Panc1 (cell line): ENCODE measurements at regions not wholly inside any gene's neighbourhood (a gene's known extent, or its start where the extent isn't known, plus 50 kb on each side); places are given as distances from the start of the nearest gene placed in this dataset.

Experiments
- ATAC-seq: fragments of 200-7000 bp; cut with Tn5 transposase; 2 replicates; pipeline ENCODE4 v1.9.1; 2020; ENCODE audit warnings: mild to moderate bottlenecking, moderate library complexity
- BruUV-seq: library from RNA; stranded (reverse); fragments of 400-500 nt; replicated peaks from 2 replicates; lab custom pipeline; 2021; lab: Mats Ljungman, UMichigan
- CTCF ChIA-PET: fragments of 300-600 bp; sonication (Branson Sonifier 250); formaldehyde crosslinking; loops from one replicate; lab custom pipeline; 2022; ENCODE audit warnings: antibody characterized with exemption; lab: Charles Lee
- POLR2A ChIA-PET: fragments of 300-600 bp; sonication (Branson Sonifier 250); formaldehyde crosslinking; loops from one replicate; lab custom pipeline; 2022; ENCODE audit warnings: antibody characterized with exemption; lab: Charles Lee
- DNase-seq: peaks from one replicate; pipeline ENCODE4 v3.0.0-alpha.2; 2010; ENCODE audit warnings: low read depth, low spot score
- H3K27ac ChIP-seq: 2 replicates; pipeline ENCODE4 v1.5.1; 2011; ENCODE audit warnings: mild to moderate bottlenecking, low read length, inconsistent platforms
- H3K27me3 ChIP-seq: fragments of 200-500 bp; sonication (Bioruptor generic); 2 replicates; pipeline ENCODE4 v1.6.0; 2014; ENCODE audit warnings: low read length, inconsistent platforms; ENCODE audit not compliant: control insufficient read depth, insufficient read depth
- H3K36me3 ChIP-seq: fragments of 200-500 bp; sonication (Bioruptor generic); 2 replicates; pipeline ENCODE4 v1.5.1; 2014; ENCODE audit warnings: inconsistent platforms, mild to moderate bottlenecking, low read length, moderate library complexity; ENCODE audit not compliant: control insufficient read depth, insufficient read depth
- H3K4me1 ChIP-seq: 2 replicates; pipeline ENCODE4 v1.5.1; 2011; ENCODE audit warnings: inconsistent platforms, mild to moderate bottlenecking, low read length, moderate library complexity; ENCODE audit not compliant: control insufficient read depth, insufficient read depth
- H3K4me3 ChIP-seq, 2 experiments: 2 replicates each; pipeline ENCODE4 v1.5.1; 2011 to 2012; ENCODE audit warnings: low read depth in 2 of 2, low read length in 2 of 2, mild to moderate bottlenecking in 2 of 2, inconsistent platforms in 1 of 2, moderate library complexity in 1 of 2
- H3K9me3 ChIP-seq: fragments of 200-500 bp; sonication (Bioruptor generic); 2 replicates; pipeline ENCODE4 v1.5.1; 2014; ENCODE audit warnings: low read depth, mild to moderate bottlenecking, inconsistent platforms, low read length, moderate library complexity; ENCODE audit not compliant: control insufficient read depth, insufficient read depth
- POLR2AphosphoS5 ChIP-seq: IDR thresholded peaks from 2 replicates; pipeline ENCODE4 v1.6.1; 2012; ENCODE audit warnings: mild to moderate bottlenecking, low read depth, low read length, moderate library complexity
- REST ChIP-seq, 2 experiments: IDR thresholded peaks; 2 replicates each; pipeline ENCODE4 v1.6.1; 2011 to 2012; ENCODE audit warnings: low read depth in 2 of 2, control low read depth in 1 of 2, low read length in 1 of 2, mild to moderate bottlenecking in 1 of 2, moderate library complexity in 1 of 2; ENCODE audit not compliant: insufficient read depth in 1 of 2
- SIN3A ChIP-seq: IDR thresholded peaks from 2 replicates; pipeline ENCODE4 v1.6.1; 2012; ENCODE audit warnings: low read depth, mild to moderate bottlenecking, low read length, moderate library complexity, borderline replicate concordance; ENCODE audit not compliant: insufficient read depth
- TCF7L2 ChIP-seq: IDR thresholded peaks from 2 replicates; pipeline ENCODE4 v1.6.1; 2011; ENCODE audit warnings: mild to moderate bottlenecking, low read depth, low read length, inconsistent platforms
- in situ Hi-C: cut with HindIII; loops from 2 replicates; pipeline ENCODE4 v1.10.0; 2016; ENCODE audit warnings: low sequenced_read_pairs, low pct_unique_long_range_greater_than_20kb
- intact Hi-C: fragments of 100-400 bp; cut with micrococcal nuclease; formaldehyde crosslinking; loops from one replicate; pipeline ENCODE4 v1.10.0; 2022; ENCODE audit not compliant: unreplicated experiment
- TF ChIP-seq, protein P1 (sequence below): fragments of 450-650 bp; IDR thresholded peaks from 2 replicates; pipeline ENCODE4 v1.5.1; 2017; ENCODE audit warnings: mild to moderate bottlenecking

DNA sequence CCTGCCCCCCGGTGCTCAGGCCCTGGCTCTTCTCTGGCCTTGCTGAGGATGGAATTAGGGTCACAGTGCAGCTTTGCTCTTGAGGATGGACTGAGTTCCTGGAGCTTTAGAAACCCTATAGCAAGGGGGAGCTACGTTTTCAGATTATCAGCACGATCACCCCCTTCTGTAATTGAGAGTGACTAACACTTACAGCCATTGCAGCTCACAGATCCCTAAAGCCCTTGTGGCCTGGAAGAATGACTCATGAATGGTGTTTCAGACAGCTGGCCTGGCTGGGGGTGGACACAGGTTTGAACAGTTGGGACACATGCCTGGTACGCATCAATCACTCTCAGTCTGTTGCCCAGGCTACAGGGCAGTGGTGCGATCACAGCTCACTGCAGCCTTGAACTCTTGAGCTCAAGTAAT, 79.7 kb upstream of the IGFBP5 start:
- no peaks in the 10 kb centered on the region for H3K36me3 ChIP-seq
- POLR2A ChIA-PET = no interaction called here
- in situ Hi-C loops (no loop called here), intact Hi-C loops (no loop called here)
- CTCF ChIA-PET = no interaction called here
- no peak for ATAC-seq
- no peak overlapping the region for H3K27ac ChIP-seq
- TF ChIP-seq TCF7L2 = no peak
- no peak for TF ChIP-seq POLR2AphosphoS5
- TF ChIP-seq, protein P1, sequence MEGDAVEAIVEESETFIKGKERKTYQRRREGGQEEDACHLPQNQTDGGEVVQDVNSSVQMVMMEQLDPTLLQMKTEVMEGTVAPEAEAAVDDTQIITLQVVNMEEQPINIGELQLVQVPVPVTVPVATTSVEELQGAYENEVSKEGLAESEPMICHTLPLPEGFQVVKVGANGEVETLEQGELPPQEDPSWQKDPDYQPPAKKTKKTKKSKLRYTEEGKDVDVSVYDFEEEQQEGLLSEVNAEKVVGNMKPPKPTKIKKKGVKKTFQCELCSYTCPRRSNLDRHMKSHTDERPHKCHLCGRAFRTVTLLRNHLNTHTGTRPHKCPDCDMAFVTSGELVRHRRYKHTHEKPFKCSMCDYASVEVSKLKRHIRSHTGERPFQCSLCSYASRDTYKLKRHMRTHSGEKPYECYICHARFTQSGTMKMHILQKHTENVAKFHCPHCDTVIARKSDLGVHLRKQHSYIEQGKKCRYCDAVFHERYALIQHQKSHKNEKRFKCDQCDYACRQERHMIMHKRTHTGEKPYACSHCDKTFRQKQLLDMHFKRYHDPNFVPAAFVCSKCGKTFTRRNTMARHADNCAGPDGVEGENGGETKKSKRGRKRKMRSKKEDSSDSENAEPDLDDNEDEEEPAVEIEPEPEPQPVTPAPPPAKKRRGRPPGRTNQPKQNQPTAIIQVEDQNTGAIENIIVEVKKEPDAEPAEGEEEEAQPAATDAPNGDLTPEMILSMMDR = no peak
- no peak for TF ChIP-seq REST (IDR thresholded peaks at IDR 0.05; ENCODE audit: insufficient read depth in 1 of 2, low read depth in 2 of 2, low read length in 1 of 2)
- TF ChIP-seq SIN3A = no peak
- H3K4me1 ChIP-seq = no peaks in the 10 kb centered on the region
- DNase-seq = no peak
- H3K4me3 ChIP-seq = no peak overlapping the region
- H3K9me3 ChIP-seq = no peaks in the 10 kb centered on the region
- no peaks in the 10 kb centered on the region for H3K27me3 ChIP-seq
- BruUV-seq = no TSS peak

GRCh38 chr2:216774620-216775019, 79.3 kb upstream of the IGFBP5 start:
- intact Hi-C loops = no loop called here

More at GRCh38 chr2:216774620-216775019, 79.3 kb upstream of the IGFBP5 start:
- TF ChIP-seq, protein P1 = no peak
- TF ChIP-seq POLR2AphosphoS5 (no peak), REST (IDR thresholded peaks at IDR 0.05; ENCODE audit: insufficient read depth in 1 of 2, low read depth in 2 of 2, low read length in 1 of 2) (no peak), TCF7L2 (no peak), SIN3A (no peak)
- DNase-seq = no peak
- no peaks in the 10 kb centered on the region for H3K4me1 ChIP-seq
- no peaks in the 10 kb centered on the region for H3K27me3 ChIP-seq
- H3K27ac ChIP-seq = no peak overlapping the region
- no peak overlapping the region for H3K4me3 ChIP-seq
- POLR2A ChIA-PET = no interaction called here
- H3K9me3 ChIP-seq = no peaks in the 10 kb centered on the region
- no peaks in the 10 kb centered on the region for H3K36me3 ChIP-seq
- CTCF ChIA-PET = no interaction called here
- no peak for ATAC-seq
- no TSS peak for BruUV-seq
- in situ Hi-C loops = no loop called here
